Naive thymus-derived CD4-positive, alpha-beta T cell (primary cell): ENCODE measurements at regions not wholly inside any gene's neighbourhood (a gene's known extent, or its start where the extent isn't known, plus 50 kb on each side); places are given as distances from the start of the nearest gene placed in this dataset.

Experiments
- ATAC-seq: fragments of 150-1000 bp; cut with Tn5 transposase; 2 replicates; pipeline ENCODE4 v1.10.0; 2021; ENCODE audit warnings: mild to moderate bottlenecking, moderate library complexity
- CTCF ChIA-PET: fragments of 350-600 bp; sonication (Branson Sonifier 250); formaldehyde crosslinking; loops from one replicate; lab custom pipeline; 2021; ENCODE audit warnings: antibody characterized with exemption; lab: Charles Lee
- POLR2A ChIA-PET: fragments of 350-600 bp; sonication (Branson Sonifier 250); formaldehyde crosslinking; loops from one replicate; lab custom pipeline; 2021; ENCODE audit warnings: antibody characterized with exemption, inconsistent platforms; lab: Charles Lee
- DNase-seq, 9 donors: peaks; one replicate each; pipeline versions ENCODE4 v3.0.0 to v3.0.0-alpha.2; 2020 to 2022; ENCODE audit warnings: mixed read lengths in 1 of 9
- H3K27ac ChIP-seq: one replicate; pipeline ENCODE4 v1.7.0; 2013; ENCODE audit warnings: mild to moderate bottlenecking, low read depth, low read length, moderate library complexity
- H3K27me3 ChIP-seq, 2 donors: one replicate each; pipeline ENCODE4 v1.7.0; 2013; ENCODE audit warnings: low read length in 2 of 2, mild to moderate bottlenecking in 2 of 2, moderate library complexity in 2 of 2; ENCODE audit not compliant: control insufficient read depth in 2 of 2, insufficient read depth in 2 of 2
- H3K36me3 ChIP-seq, 3 experiments: 1 replicate in 2 of 3; 2 replicates in 1 of 3; pipeline ENCODE4 v1.7.0; 2013; ENCODE audit warnings: low read length in 3 of 3, mild to moderate bottlenecking in 3 of 3, moderate library complexity in 1 of 3; ENCODE audit not compliant: insufficient read depth in 3 of 3, control insufficient read depth in 2 of 3
- H3K4me1 ChIP-seq, 2 donors: one replicate each; pipeline ENCODE4 v1.7.0; 2013; ENCODE audit warnings: low read length in 2 of 2, mild to moderate bottlenecking in 2 of 2, moderate library complexity in 1 of 2; ENCODE audit not compliant: control insufficient read depth in 2 of 2, insufficient read depth in 2 of 2
- H3K4me3 ChIP-seq: 2 replicates; pipeline ENCODE4 v1.7.0; 2013; ENCODE audit warnings: mild to moderate bottlenecking, low read length
- H3K9me3 ChIP-seq, 3 experiments: 1 replicate in 2 of 3; 2 replicates in 1 of 3; pipeline ENCODE4 v1.7.0; 2013; ENCODE audit warnings: low read length in 3 of 3; ENCODE audit not compliant: control insufficient read depth in 2 of 3
- H3K27ac Mint-ChIP-seq, 9 donors: one replicate each; pipeline ENCODE4 v1.8.0; 2020 to 2022; ENCODE audit warnings: mixed read lengths in 9 of 9, mild to moderate bottlenecking in 8 of 9, moderate library complexity in 5 of 9, inconsistent platforms in 2 of 9
- H3K27me3 Mint-ChIP-seq, 5 donors: one replicate each; pipeline ENCODE4 v1.8.0; 2021 to 2022; ENCODE audit warnings: mixed read lengths in 5 of 5, mild to moderate bottlenecking in 1 of 5
- H3K36me3 Mint-ChIP-seq, 5 donors: one replicate each; pipeline ENCODE4 v1.8.0; 2020 to 2022; ENCODE audit warnings: mixed read lengths in 5 of 5, mild to moderate bottlenecking in 3 of 5, inconsistent platforms in 1 of 5
- H3K4me1 Mint-ChIP-seq, 7 donors: one replicate each; pipeline ENCODE4 v1.8.0; 2020 to 2022; ENCODE audit warnings: mixed read lengths in 7 of 7, mild to moderate bottlenecking in 3 of 7, inconsistent platforms in 1 of 7
- H3K4me3 Mint-ChIP-seq, 10 donors: one replicate each; pipeline ENCODE4 v1.8.0; 2020 to 2022; ENCODE audit warnings: mild to moderate bottlenecking in 10 of 10, mixed read lengths in 10 of 10, moderate library complexity in 6 of 10, inconsistent platforms in 2 of 10
- H3K9me3 Mint-ChIP-seq, 11 donors: one replicate each; pipeline ENCODE4 v1.8.0; 2020 to 2022; ENCODE audit warnings: mixed read lengths in 11 of 11, mild to moderate bottlenecking in 4 of 11, inconsistent platforms in 1 of 11, moderate library complexity in 1 of 11
- intact Hi-C, 2 donors: fragments of 100-400 bp; cut with micrococcal nuclease; formaldehyde crosslinking; loops; one replicate each; pipeline ENCODE4 v1.15.1; 2023

DNA sequence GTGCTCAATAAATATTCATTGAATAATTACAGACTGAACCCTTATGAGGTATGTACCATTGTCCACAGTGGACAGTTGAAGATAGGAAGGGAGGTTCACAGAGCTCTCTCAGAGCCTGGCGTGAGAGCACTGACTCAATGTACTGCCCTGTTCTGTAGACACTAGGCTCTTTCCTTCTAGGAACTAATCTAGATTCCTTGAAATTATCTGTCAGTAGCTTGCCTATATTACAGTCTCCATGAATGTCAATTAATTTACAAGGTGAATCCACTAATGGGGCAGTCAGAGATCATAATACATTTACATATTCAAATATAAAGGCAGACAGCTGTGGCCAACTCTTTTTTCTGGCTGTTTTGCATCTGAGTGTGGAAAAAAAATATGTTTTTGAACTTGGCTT is 251.2 kb upstream of the SALL1 start:
- CTCF ChIA-PET, result no interaction called here
- no peaks in the 10 kb centered on the region for H3K27me3 Mint-ChIP-seq
- intact Hi-C loops, result no loop called here
- ATAC-seq (no peak), DNase-seq (no peak)
- H3K9me3 ChIP-seq, result peaks cover 0 to 5% (median 0%) of the 10 kb centered on the region in 3 experiments
- H3K27ac ChIP-seq, result no peak overlapping the region
- peaks cover 0 to 17% (median 4%) of the 10 kb centered on the region in 11 donors for H3K9me3 Mint-ChIP-seq
- no peaks in the 10 kb centered on the region for H3K4me1 Mint-ChIP-seq
- no peaks in the 10 kb centered on the region for H3K4me1 ChIP-seq
- no peak overlapping the region for H3K4me3 Mint-ChIP-seq
- H3K36me3 Mint-ChIP-seq, result peaks cover 0 to 3% (median 0%) of the 10 kb centered on the region in 5 donors
- no peak overlapping the region for H3K4me3 ChIP-seq
- no peaks in the 10 kb centered on the region for H3K27me3 ChIP-seq
- POLR2A ChIA-PET, result no interaction called here
- no peak overlapping the region for H3K27ac Mint-ChIP-seq
- no peaks in the 10 kb centered on the region for H3K36me3 ChIP-seq

- Mint-ChIP-seq H3K4me1 (no peaks in the 10 kb centered on the region), H3K36me3 (peaks cover 0 to 3% (median 0%) of the 10 kb centered on the region in 5 donors), H3K27ac (no peak overlapping the region), H3K27me3 (no peaks in the 10 kb centered on the region), H3K9me3 (peaks cover 0 to 14% (median 4%) of the 10 kb centered on the region in 11 donors), H3K4me3 (no peak overlapping the region)
- Histone ChIP-seq H3K27me3 (no peaks in the 10 kb centered on the region), H3K36me3 (no peaks in the 10 kb centered on the region), H3K27ac (no peak overlapping the region), H3K9me3 (peaks cover 0 to 5% (median 0%) of the 10 kb centered on the region in 3 experiments), H3K4me3 (no peak overlapping the region), H3K4me1 (no peaks in the 10 kb centered on the region)
- DNase-seq (no peak), ATAC-seq (no peak)
- intact Hi-C loops, result no loop called here
- ChIA-PET POLR2A (no interaction called here), CTCF (no interaction called here)
These were observed 250.6 kb upstream of the SALL1 start for GRCh38 chr16:51401673-51402072.

GRCh38 chr16:51399908-51400670 is 249.0 kb upstream of the SALL1 start:
- Histone ChIP-seq H3K27ac (no peak overlapping the region), H3K4me3 (no peak overlapping the region), H3K9me3 (peaks cover 0 to 5% (median 0%) of the 10 kb centered on the region in 3 experiments), H3K27me3 (no peaks in the 10 kb centered on the region), H3K36me3 (no peaks in the 10 kb centered on the region), H3K4me1 (no peaks in the 10 kb centered on the region)
- Mint-ChIP-seq H3K4me1 (no peaks in the 10 kb centered on the region), H3K27me3 (no peaks in the 10 kb centered on the region), H3K9me3 (peaks cover 0 to 17% (median 5%) of the 10 kb centered on the region in 11 donors), H3K4me3 (no peak overlapping the region), H3K27ac (no peak overlapping the region), H3K36me3 (peaks cover 0 to 3% (median 0%) of the 10 kb centered on the region in 5 donors)
- DNase-seq, result no peak
- POLR2A ChIA-PET, result no interaction called here
- intact Hi-C loops, result no loop called here
- CTCF ChIA-PET, result no interaction called here
- no peak for ATAC-seq

GRCh38 chr16:51394421-51394820 is 243.4 kb upstream of the SALL1 start:
- no peaks in the 10 kb centered on the region for H3K9me3 ChIP-seq
- no peaks in the 10 kb centered on the region for H3K36me3 Mint-ChIP-seq
- intact Hi-C loops, result no loop called here
- no peaks in the 10 kb centered on the region for H3K4me1 Mint-ChIP-seq
- H3K4me1 ChIP-seq, result no peaks in the 10 kb centered on the region
- peaks cover 0 to 27% (median 8%) of the 10 kb centered on the region in 11 donors for H3K9me3 Mint-ChIP-seq
- no peak overlapping the region for H3K27ac ChIP-seq
- ATAC-seq (no peak), DNase-seq (no peak)
- no peak overlapping the region for H3K27ac Mint-ChIP-seq
- ChIA-PET CTCF (no interaction called here), POLR2A (no interaction called here)
- no peaks in the 10 kb centered on the region for H3K27me3 ChIP-seq
- no peak overlapping the region for H3K4me3 ChIP-seq
- H3K4me3 Mint-ChIP-seq, result no peak overlapping the region
- no peaks in the 10 kb centered on the region for H3K36me3 ChIP-seq
- peaks cover 0 to 8% (median 0%) of the 10 kb centered on the region in 5 donors for H3K27me3 Mint-ChIP-seq

GRCh38 chr16:51393381-51394005 is 242.4 kb upstream of the SALL1 start:
- POLR2A ChIA-PET, result no interaction called here
- Mint-ChIP-seq H3K4me1 (no peaks in the 10 kb centered on the region), H3K4me3 (no peak overlapping the region), H3K27ac (no peak overlapping the region), H3K36me3 (no peaks in the 10 kb centered on the region), H3K27me3 (peaks cover 0 to 8% (median 0%) of the 10 kb centered on the region in 5 donors), H3K9me3 (peaks cover 0 to 35% (median 8%) of the 10 kb centered on the region in 11 donors)
- intact Hi-C loops, result no loop called here
- CTCF ChIA-PET, result no interaction called here
- H3K27ac ChIP-seq, result no peak overlapping the region
- H3K36me3 ChIP-seq, result no peaks in the 10 kb centered on the region
- H3K9me3 ChIP-seq, result no peaks in the 10 kb centered on the region
- H3K27me3 ChIP-seq, result no peaks in the 10 kb centered on the region
- no peak for DNase-seq
- no peak overlapping the region for H3K4me3 ChIP-seq
- no peaks in the 10 kb centered on the region for H3K4me1 ChIP-seq
- no peak for ATAC-seq

- intact Hi-C loops, result no loop called here
- no peaks in the 10 kb centered on the region for H3K36me3 Mint-ChIP-seq
- DNase-seq (no peak), ATAC-seq (no peak)
- Histone ChIP-seq H3K27me3 (no peaks in the 10 kb centered on the region), H3K9me3 (no peaks in the 10 kb centered on the region), H3K4me1 (no peaks in the 10 kb centered on the region), H3K4me3 (no peak overlapping the region), H3K27ac (no peak overlapping the region), H3K36me3 (no peaks in the 10 kb centered on the region)
- no peak overlapping the region for H3K4me3 Mint-ChIP-seq
- CTCF ChIA-PET, result no interaction called here
- peaks cover 0 to 8% (median 0%) of the 10 kb centered on the region in 5 donors for H3K27me3 Mint-ChIP-seq
- H3K27ac Mint-ChIP-seq, result no peak overlapping the region
- H3K4me1 Mint-ChIP-seq, result no peaks in the 10 kb centered on the region
- POLR2A ChIA-PET, result no interaction called here
- peaks cover 0 to 38% (median 8%) of the 10 kb centered on the region in 11 donors for H3K9me3 Mint-ChIP-seq
These were observed 241.6 kb upstream of the SALL1 start for GRCh38 chr16:51392521-51393187.
